SK-N-SH treated with all-trans-retinoic acid at 6 μM for 48 hours (cell line): ENCODE measurements at regions not wholly inside any gene's neighbourhood (a gene's known extent, or its start where the extent isn't known, plus 50 kb on each side); places are given as distances from the start of the nearest gene placed in this dataset.

Experiments used
- ARNTL ChIP-seq: fragments of 450-650 bp; formaldehyde crosslinking; IDR thresholded peaks from 2 replicates; pipeline ENCODE4 v1.5.0; 2020; ENCODE audit warnings: low read depth, mild to moderate bottlenecking, moderate library complexity, borderline replicate concordance
- BACH2 ChIP-seq: fragments of 250-450 bp; sonication (Bioruptor Pico); IDR thresholded peaks from 2 replicates; pipeline ENCODE4 v1.9.0; 2021; ENCODE audit warnings: mild to moderate bottlenecking, borderline replicate concordance
- CSDC2 ChIP-seq: fragments of 250-450 bp; sonication (Bioruptor Pico); IDR thresholded peaks from 2 replicates; pipeline ENCODE4 v1.5.0; 2020; ENCODE audit warnings: mild to moderate bottlenecking, moderate library complexity
- ISL1 ChIP-seq: fragments of 250-450 bp; sonication (Bioruptor Pico); IDR thresholded peaks from 2 replicates; pipeline ENCODE4 v2.1.2; 2022; ENCODE audit warnings: mild to moderate bottlenecking, moderate library complexity
- PPARA ChIP-seq: fragments of 250-450 bp; sonication (Bioruptor Pico); IDR thresholded peaks from 2 replicates; pipeline ENCODE4 v1.5.0; 2020; ENCODE audit warnings: mild to moderate bottlenecking, borderline replicate concordance
- RARB ChIP-seq: fragments of 250-450 bp; sonication (Bioruptor Pico); IDR thresholded peaks from 2 replicates; pipeline ENCODE4 v1.8.0; 2021; ENCODE audit warnings: mild to moderate bottlenecking, moderate library complexity
- SNAI2 ChIP-seq: fragments of 250-450 bp; sonication (Bioruptor Pico); IDR thresholded peaks from 2 replicates; pipeline ENCODE4 v1.5.0; 2020; ENCODE audit warnings: mild to moderate bottlenecking, moderate library complexity
- TOX ChIP-seq: fragments of 250-450 bp; sonication (Bioruptor Pico); IDR thresholded peaks from 2 replicates; pipeline ENCODE4 v1.8.0; 2021; ENCODE audit warnings: mild to moderate bottlenecking, moderate library complexity, borderline replicate concordance
- ZFP3 ChIP-seq: fragments of 250-450 bp; sonication (Bioruptor Pico); IDR thresholded peaks from 2 replicates; pipeline ENCODE4 v1.5.0; 2020; ENCODE audit warnings: mild to moderate bottlenecking, moderate library complexity
- ZFP30 ChIP-seq: fragments of 450-650 bp; formaldehyde crosslinking; IDR thresholded peaks from 2 replicates; pipeline ENCODE4 v1.5.0; 2022; ENCODE audit warnings: mild to moderate bottlenecking, moderate library complexity
- TF ChIP-seq, protein P1 (sequence below): fragments of 250-450 bp; sonication (Bioruptor Pico); IDR thresholded peaks from 2 replicates; pipeline ENCODE4 v1.8.0; 2020; ENCODE audit warnings: mild to moderate bottlenecking, moderate library complexity, borderline replicate concordance

GRCh38 chr6:147078106-147078505, 126.1 kb upstream of the STXBP5 start:
- TF ChIP-seq ZFP3 (CRISPR knock-in tag) (no peak), CSDC2 (CRISPR knock-in tag) (no peak), ARNTL (no peak), BACH2 (CRISPR knock-in tag) (no peak), SNAI2 (CRISPR knock-in tag) (no peak), ZFP30 (CRISPR knock-in tag) (no peak), ISL1 (CRISPR knock-in tag) (no peak), PPARA (CRISPR knock-in tag) (no peak), RARB (no peak), TOX (CRISPR knock-in tag) (no peak)
- TF ChIP-seq, protein P1, sequence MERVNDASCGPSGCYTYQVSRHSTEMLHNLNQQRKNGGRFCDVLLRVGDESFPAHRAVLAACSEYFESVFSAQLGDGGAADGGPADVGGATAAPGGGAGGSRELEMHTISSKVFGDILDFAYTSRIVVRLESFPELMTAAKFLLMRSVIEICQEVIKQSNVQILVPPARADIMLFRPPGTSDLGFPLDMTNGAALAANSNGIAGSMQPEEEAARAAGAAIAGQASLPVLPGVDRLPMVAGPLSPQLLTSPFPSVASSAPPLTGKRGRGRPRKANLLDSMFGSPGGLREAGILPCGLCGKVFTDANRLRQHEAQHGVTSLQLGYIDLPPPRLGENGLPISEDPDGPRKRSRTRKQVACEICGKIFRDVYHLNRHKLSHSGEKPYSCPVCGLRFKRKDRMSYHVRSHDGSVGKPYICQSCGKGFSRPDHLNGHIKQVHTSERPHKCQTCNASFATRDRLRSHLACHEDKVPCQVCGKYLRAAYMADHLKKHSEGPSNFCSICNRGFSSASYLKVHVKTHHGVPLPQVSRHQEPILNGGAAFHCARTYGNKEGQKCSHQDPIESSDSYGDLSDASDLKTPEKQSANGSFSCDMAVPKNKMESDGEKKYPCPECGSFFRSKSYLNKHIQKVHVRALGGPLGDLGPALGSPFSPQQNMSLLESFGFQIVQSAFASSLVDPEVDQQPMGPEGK (CRISPR knock-in tag), result no peak
